ENCODE measurements at regions not wholly inside any gene's neighbourhood (a gene's known extent, or its start where the extent isn't known, plus 50 kb on each side); places are given as distances from the start of the nearest gene placed in this dataset.

- ATAC-seq, result no peak
- TF ChIP-seq TCF4 (CRISPR knock-in tag; IDR thresholded peaks at IDR 0.05; ENCODE audit: borderline replicate concordance) (no peak), CSRNP3 (CRISPR knock-in tag; IDR thresholded peaks at IDR 0.05) (no peak), ISL1 (CRISPR knock-in tag; IDR thresholded peaks at IDR 0.05) (no peak), ZNF70 (CRISPR knock-in tag; IDR thresholded peaks at IDR 0.05) (no peak), PATZ1 (CRISPR knock-in tag; IDR thresholded peaks at IDR 0.05; ENCODE audit: borderline replicate concordance) (no peak), GLIS3 (CRISPR knock-in tag; IDR thresholded peaks at IDR 0.05) (no peak), ZNF8 (CRISPR knock-in tag; IDR thresholded peaks at IDR 0.05) (no peak), CSDC2 (CRISPR knock-in tag; IDR thresholded peaks at IDR 0.05) (no peak), BACH2 (CRISPR knock-in tag; IDR thresholded peaks at IDR 0.05; ENCODE audit: borderline replicate concordance) (no peak), TOX (CRISPR knock-in tag; IDR thresholded peaks at IDR 0.05; ENCODE audit: borderline replicate concordance) (no peak), ARNTL (CRISPR knock-in tag; IDR thresholded peaks at IDR 0.05; ENCODE audit: borderline replicate concordance, low read depth) (no peak)
- TF ChIP-seq, protein P1, sequence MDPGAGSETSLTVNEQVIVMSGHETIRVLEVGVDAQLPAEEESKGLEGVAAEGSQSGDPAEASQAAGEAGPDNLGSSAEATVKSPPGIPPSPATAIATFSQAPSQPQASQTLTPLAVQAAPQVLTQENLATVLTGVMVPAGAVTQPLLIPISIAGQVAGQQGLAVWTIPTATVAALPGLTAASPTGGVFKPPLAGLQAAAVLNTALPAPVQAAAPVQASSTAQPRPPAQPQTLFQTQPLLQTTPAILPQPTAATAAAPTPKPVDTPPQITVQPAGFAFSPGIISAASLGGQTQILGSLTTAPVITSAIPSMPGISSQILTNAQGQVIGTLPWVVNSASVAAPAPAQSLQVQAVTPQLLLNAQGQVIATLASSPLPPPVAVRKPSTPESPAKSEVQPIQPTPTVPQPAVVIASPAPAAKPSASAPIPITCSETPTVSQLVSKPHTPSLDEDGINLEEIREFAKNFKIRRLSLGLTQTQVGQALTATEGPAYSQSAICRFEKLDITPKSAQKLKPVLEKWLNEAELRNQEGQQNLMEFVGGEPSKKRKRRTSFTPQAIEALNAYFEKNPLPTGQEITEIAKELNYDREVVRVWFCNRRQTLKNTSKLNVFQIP (CRISPR knock-in tag; IDR thresholded peaks at IDR 0.05; ENCODE audit: borderline replicate concordance, low read depth), result no peak
- TF ChIP-seq, protein P2, sequence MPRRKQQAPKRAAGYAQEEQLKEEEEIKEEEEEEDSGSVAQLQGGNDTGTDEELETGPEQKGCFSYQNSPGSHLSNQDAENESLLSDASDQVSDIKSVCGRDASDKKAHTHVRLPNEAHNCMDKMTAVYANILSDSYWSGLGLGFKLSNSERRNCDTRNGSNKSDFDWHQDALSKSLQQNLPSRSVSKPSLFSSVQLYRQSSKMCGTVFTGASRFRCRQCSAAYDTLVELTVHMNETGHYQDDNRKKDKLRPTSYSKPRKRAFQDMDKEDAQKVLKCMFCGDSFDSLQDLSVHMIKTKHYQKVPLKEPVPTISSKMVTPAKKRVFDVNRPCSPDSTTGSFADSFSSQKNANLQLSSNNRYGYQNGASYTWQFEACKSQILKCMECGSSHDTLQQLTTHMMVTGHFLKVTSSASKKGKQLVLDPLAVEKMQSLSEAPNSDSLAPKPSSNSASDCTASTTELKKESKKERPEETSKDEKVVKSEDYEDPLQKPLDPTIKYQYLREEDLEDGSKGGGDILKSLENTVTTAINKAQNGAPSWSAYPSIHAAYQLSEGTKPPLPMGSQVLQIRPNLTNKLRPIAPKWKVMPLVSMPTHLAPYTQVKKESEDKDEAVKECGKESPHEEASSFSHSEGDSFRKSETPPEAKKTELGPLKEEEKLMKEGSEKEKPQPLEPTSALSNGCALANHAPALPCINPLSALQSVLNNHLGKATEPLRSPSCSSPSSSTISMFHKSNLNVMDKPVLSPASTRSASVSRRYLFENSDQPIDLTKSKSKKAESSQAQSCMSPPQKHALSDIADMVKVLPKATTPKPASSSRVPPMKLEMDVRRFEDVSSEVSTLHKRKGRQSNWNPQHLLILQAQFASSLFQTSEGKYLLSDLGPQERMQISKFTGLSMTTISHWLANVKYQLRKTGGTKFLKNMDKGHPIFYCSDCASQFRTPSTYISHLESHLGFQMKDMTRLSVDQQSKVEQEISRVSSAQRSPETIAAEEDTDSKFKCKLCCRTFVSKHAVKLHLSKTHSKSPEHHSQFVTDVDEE (CRISPR knock-in tag; IDR thresholded peaks at IDR 0.05), result no peak
Measured at GRCh38 chr20:7038029-7038428, 270.5 kb downstream of the BMP2 start.

DNA sequence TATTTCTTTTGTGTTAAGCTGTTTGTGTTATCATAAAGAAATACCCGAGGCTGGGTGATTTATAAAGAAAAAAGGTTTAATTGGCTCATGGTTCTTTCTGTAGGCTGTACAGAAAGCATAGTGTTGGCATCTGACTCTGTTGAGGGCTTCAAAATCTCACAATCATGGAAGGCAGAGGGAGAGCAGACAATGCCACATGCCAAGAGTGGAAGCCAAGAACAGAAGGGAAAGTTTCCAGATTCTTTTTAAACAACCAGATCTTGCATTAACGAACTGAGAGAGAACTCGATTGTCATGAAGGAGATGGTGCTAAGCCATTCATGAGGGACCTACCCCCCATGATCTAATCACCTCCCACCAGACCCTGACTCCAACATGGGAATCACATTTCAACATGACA lies 290.1 kb downstream of the BMP2 start:
- no peak for ATAC-seq
- no peak for TF ChIP-seq PATZ1 (CRISPR knock-in tag; IDR thresholded peaks at IDR 0.05; ENCODE audit: borderline replicate concordance)
- no peak for TF ChIP-seq PPARA (CRISPR knock-in tag; IDR thresholded peaks at IDR 0.05; ENCODE audit: borderline replicate concordance)
- no peak for TF ChIP-seq OSR1 (CRISPR knock-in tag; IDR thresholded peaks at IDR 0.05)
- no peak for TF ChIP-seq CSRNP3 (CRISPR knock-in tag; IDR thresholded peaks at IDR 0.05)
- TF ChIP-seq, protein P2 (CRISPR knock-in tag; IDR thresholded peaks at IDR 0.05), result no peak
- TF ChIP-seq SNAI2 (CRISPR knock-in tag; IDR thresholded peaks at IDR 0.05), result no peak
- no peak for TF ChIP-seq ZNF565 (CRISPR knock-in tag; conservative IDR thresholded peaks at IDR 0.05; ENCODE audit: low read depth)
- TF ChIP-seq ZNF70 (CRISPR knock-in tag; IDR thresholded peaks at IDR 0.05), result no peak
- TF ChIP-seq, protein P1 (CRISPR knock-in tag; IDR thresholded peaks at IDR 0.05; ENCODE audit: borderline replicate concordance, low read depth), result no peak
- no peak for TF ChIP-seq ZFP30 (CRISPR knock-in tag; IDR thresholded peaks at IDR 0.05)
- no peak for TF ChIP-seq GLIS3 (CRISPR knock-in tag; IDR thresholded peaks at IDR 0.05)
- TF ChIP-seq, protein P3, sequence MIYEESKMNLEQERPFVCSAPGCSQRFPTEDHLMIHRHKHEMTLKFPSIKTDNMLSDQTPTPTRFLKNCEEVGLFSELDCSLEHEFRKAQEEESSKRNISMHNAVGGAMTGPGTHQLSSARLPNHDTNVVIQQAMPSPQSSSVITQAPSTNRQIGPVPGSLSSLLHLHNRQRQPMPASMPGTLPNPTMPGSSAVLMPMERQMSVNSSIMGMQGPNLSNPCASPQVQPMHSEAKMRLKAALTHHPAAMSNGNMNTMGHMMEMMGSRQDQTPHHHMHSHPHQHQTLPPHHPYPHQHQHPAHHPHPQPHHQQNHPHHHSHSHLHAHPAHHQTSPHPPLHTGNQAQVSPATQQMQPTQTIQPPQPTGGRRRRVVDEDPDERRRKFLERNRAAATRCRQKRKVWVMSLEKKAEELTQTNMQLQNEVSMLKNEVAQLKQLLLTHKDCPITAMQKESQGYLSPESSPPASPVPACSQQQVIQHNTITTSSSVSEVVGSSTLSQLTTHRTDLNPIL (CRISPR knock-in tag; IDR thresholded peaks at IDR 0.05; ENCODE audit: low read depth), result no peak

Data from SK-N-SH treated with all-trans-retinoic acid at 6 μM for 48 hours (cell line).